GM20000 (cell line): ENCODE measurements at regions not wholly inside any gene's neighbourhood (a gene's known extent, or its start where the extent isn't known, plus 50 kb on each side); places are given as distances from the start of the nearest gene placed in this dataset.

Experiments used
- DNase-seq: peaks from one replicate; pipeline ENCODE4 v3.0.0; 2012; ENCODE audit warnings: low spot score
- TF ChIP-seq, protein P1 (sequence below): IDR thresholded peaks from 2 replicates; pipeline ENCODE4 v1.5.1; 2012; ENCODE audit warnings: mild to moderate bottlenecking, control low read depth; ENCODE audit errors: extremely low read depth, missing control alignments

DNA sequence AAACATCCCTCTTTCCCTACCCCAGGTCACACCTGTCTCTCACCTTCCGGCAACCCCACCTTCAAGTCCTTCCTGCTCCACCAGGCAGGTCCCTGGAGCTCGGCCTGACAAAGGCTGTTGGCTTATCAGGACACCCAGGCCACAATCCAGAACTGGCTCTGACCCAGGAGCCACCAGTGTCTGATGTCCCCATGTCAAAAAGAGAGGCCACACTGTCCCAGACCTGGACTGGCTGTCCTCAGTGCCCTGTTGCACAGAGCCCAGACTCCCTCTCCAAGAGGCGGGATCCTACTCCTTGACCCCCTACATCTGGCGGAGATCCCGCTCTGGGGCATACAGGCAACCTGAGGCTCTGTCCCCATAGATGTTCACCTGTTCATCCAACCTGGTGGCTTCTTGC, 116.0 kb downstream of the MN1 start:
- TF ChIP-seq, protein P1, sequence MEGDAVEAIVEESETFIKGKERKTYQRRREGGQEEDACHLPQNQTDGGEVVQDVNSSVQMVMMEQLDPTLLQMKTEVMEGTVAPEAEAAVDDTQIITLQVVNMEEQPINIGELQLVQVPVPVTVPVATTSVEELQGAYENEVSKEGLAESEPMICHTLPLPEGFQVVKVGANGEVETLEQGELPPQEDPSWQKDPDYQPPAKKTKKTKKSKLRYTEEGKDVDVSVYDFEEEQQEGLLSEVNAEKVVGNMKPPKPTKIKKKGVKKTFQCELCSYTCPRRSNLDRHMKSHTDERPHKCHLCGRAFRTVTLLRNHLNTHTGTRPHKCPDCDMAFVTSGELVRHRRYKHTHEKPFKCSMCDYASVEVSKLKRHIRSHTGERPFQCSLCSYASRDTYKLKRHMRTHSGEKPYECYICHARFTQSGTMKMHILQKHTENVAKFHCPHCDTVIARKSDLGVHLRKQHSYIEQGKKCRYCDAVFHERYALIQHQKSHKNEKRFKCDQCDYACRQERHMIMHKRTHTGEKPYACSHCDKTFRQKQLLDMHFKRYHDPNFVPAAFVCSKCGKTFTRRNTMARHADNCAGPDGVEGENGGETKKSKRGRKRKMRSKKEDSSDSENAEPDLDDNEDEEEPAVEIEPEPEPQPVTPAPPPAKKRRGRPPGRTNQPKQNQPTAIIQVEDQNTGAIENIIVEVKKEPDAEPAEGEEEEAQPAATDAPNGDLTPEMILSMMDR = no peak
- no peak for DNase-seq

DNA sequence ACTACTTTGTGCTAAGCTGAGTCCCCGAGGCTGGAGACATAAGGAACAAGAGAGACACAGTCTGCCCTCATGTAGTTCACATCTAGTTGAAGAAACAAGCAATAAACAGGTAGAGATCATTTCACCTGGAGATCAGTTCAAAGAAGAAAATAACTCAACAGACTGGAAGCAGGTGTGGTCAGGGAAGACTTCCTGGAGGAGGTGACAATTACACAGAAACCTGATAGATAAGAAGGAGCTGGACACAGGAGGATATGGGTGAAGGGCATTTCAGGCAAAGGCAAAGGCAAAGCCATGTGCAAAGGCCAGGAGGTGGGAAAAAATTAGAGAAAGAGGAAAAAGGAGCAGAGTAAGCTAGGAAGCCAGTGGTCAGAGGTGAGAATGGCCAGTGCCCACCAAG, 115.6 kb downstream of the MN1 start:
- TF ChIP-seq, protein P1 = no peak
- DNase-seq = no peak

DNA sequence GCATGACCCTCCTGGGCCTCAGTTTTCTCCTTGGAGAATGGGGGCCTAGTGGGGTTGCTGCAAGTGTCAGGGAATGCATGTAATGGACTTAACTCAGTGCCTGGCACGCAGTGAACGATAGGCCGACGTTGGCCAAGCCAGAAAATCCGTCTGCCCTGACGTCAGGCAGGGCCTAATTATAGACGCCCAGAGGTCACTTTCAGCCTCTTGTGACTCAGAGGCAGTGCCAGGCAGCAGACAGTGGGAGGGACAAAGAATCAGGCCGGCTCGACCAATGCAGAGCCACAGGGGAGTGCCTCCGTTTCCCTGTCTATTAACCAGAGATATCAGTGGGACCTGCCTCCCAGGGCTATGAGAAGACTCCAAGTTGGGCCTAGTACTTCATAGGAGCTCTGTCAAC, 115.0 kb downstream of the MN1 start:
- TF ChIP-seq, protein P1 = no peak
- no peak for DNase-seq

DNA sequence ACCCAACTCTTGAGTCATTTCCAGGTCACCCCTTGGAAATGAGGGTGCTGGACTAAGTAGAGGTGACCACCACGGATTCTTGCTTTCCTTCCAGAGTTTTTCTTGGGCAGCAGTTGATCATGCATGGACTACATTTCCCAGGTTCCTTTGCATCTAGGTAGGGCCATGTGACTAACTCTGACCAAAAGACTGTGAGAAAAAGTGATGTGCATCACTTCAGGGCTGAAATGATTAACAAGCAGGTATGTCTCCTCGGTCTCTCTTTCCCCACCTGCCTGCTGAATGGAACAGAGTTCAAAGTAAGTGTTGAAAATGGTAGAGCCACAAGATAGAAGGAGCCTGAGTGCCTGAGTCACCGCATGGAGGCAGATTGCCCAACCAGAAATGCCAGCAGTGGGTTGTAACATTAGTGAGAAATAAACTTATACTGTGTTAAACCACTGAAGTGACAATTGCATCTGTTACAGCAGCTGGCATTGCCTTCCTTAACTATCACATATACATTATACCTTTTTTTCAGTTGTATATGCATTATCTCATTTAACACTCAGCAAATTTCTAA, 113.5 kb downstream of the MN1 start:
- DNase-seq = no peak
- TF ChIP-seq, protein P1 = no peak

DNA sequence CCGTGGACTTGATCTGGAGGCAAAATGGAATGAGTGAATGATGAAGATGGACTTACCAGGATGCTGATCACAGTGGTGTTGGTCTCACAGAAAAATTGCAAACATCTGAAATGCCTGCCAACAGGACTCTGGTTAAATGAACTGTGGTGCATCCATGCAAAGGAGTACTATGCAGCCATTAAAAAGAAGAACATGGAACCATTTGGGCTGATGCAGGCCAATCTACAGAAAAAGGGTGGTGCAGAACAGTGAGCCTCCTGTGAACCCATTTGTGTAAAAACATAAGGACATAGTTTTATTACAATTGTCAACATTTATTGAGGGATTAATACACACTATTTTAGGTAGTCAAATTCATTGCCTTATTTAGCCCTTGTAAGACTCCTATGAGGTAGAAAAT, 111.9 kb downstream of the MN1 start:
- no peak for DNase-seq
- TF ChIP-seq, protein P1 = no peak

DNA sequence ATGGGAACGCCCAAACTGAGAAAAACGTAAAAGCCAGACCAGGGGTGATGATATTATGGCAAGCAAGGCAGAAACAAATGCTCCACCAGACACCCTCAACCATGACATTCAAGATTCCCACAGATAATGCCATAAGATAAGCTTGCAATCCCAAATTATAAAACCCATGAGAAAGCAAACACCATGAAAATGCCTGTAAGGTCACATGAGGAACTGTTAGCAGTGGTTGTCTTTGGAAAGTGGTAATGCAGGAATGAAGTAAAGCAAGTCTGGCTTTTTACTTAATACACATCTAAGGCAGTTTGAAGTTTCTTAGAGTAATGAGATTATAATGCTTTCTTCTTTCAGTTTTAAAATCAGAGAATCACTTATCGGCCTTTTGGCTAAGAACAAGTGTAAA, 111.0 kb downstream of the MN1 start:
- TF ChIP-seq, protein P1 = no peak
- DNase-seq = no peak

DNA sequence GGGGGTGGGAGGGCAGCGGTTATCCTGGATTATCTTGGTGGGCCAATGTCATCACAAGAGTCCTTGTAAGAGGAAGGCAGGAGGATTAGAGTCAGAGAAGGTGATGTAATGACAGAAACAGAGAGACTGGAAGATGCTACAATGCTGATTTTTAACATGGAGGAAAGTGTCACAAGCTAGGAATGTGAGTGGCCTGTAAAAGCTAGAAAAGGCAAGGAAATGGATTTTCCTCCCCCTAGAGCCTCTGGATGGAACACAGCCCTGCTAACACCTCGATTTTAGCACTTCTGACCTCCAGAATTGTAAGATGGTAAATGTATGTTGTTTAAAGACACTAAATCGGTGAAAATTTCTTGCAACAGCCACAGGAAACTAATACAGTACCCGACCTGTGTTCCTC, 109.3 kb downstream of the MN1 start:
- TF ChIP-seq, protein P1 = no peak
- no peak for DNase-seq
